K562 (cell line): ENCODE measurements at regions not wholly inside any gene's neighbourhood (a gene's known extent, or its start where the extent isn't known, plus 50 kb on each side); places are given as distances from the start of the nearest gene placed in this dataset.
A peak's percentile ranks its signal among the peaks of the same experiment; 100 is the strongest.

Source experiments
- BMI1 ChIP-seq: fragments of 150-350 bp; IDR thresholded peaks from 2 replicates; pipeline ENCODE4 v1.6.1; 2014; ENCODE audit warnings: low read length
- CAMTA2 ChIP-seq: fragments of 250-450 bp; sonication (Bioruptor Pico); conservative IDR thresholded peaks from 2 replicates; pipeline ENCODE4 v1.5.1; 2022
- CHAMP1 ChIP-seq: fragments of 450-650 bp; IDR thresholded peaks from 2 replicates; pipeline ENCODE4 v1.6.1; 2016; ENCODE audit warnings: mild to moderate bottlenecking
- CHCHD3 ChIP-seq: fragments of 250-450 bp; sonication (Bioruptor Pico); IDR thresholded peaks from 2 replicates; pipeline ENCODE4 v2.1.2; 2022; ENCODE audit warnings: mild to moderate bottlenecking
- DACH1 ChIP-seq: fragments of 450-650 bp; IDR thresholded peaks from 2 replicates; pipeline ENCODE4 v1.6.1; 2018; ENCODE audit not compliant: partially characterized antibody
- HIVEP1 ChIP-seq: fragments of 250-450 bp; sonication (Bioruptor Pico); IDR thresholded peaks from 2 replicates; pipeline ENCODE4 v1.4.0; 2020; ENCODE audit warnings: mild to moderate bottlenecking
- MAFG ChIP-seq: fragments of 450-650 bp; conservative IDR thresholded peaks from 2 replicates; pipeline ENCODE4 v1.6.1; 2016; ENCODE audit warnings: missing genetic modification characterization, missing compliant biosample characterization
- NFE2 ChIP-seq: IDR thresholded peaks from 2 replicates; pipeline ENCODE4 v1.6.1; 2014; ENCODE audit warnings: antibody characterized with exemption, low read depth
- RAD21 ChIP-seq, 2 experiments: fragments of 250-450 bp in 1 of 2; fragments of 450-650 bp in 1 of 2; sonication (Bioruptor Pico) in 1 of 2; formaldehyde crosslinking in 1 of 2; IDR thresholded peaks in 1 of 2; conservative IDR thresholded peaks in 1 of 2; 2 replicates each; pipeline versions ENCODE4 v1.4.0 to v1.8.0; 2020 to 2022; ENCODE audit warnings: mild to moderate bottlenecking in 2 of 2, moderate library complexity in 1 of 2
- SMC3 ChIP-seq: conservative IDR thresholded peaks from 2 replicates; pipeline ENCODE4 v1.6.1; 2011; ENCODE audit warnings: low read depth, low read length, improper control_type of control experiment; ENCODE audit not compliant: insufficient read depth
- TGIF2 ChIP-seq: sonication (generic); formaldehyde crosslinking; IDR thresholded peaks from 2 replicates; pipeline ENCODE4 v1.8.1; 2022; ENCODE audit warnings: mild to moderate bottlenecking, missing genetic modification reagents, moderate library complexity
- THAP12 ChIP-seq: fragments of 250-450 bp; sonication (Bioruptor Pico); IDR thresholded peaks from 2 replicates; pipeline ENCODE4 v1.9.0; 2021; ENCODE audit warnings: mild to moderate bottlenecking, inconsistent platforms
- ZBTB7A ChIP-seq: IDR thresholded peaks from 2 replicates; pipeline ENCODE4 v1.6.1; 2011; ENCODE audit warnings: low read depth, mild to moderate bottlenecking, low read length, moderate library complexity, borderline replicate concordance; ENCODE audit not compliant: control insufficient read depth

GRCh38 chr7:142603870-142604448 lies 145.3 kb upstream of the PRSS1 start (continued):
- TF ChIP-seq RAD21 (CRISPR knock-in tag; conservative IDR thresholded peaks at IDR 0.05 in 1 of 2, IDR thresholded peaks at IDR 0.05 in 1 of 2) (peak; percentile 84 to 93), THAP12 (CRISPR knock-in tag) (no peak), NFE2 (peak; percentile 62), ZBTB7A (peak; percentile 43; the same call in 1 of the 2 replicates), CHAMP1 (no peak), CAMTA2 (CRISPR knock-in tag) (no peak), HIVEP1 (CRISPR knock-in tag) (no peak), MAFG (tag) (0 out of 2 replicates have a peak, but pooled peaks have one; percentile 29), BMI1 (no peak), SMC3 (peak; percentile 52), TGIF2 (CRISPR knock-in tag) (no peak), CHCHD3 (CRISPR knock-in tag) (no peak), DACH1 (peak; percentile 38)
